Rectal smooth muscle tissue (tissue), 1 donor: ENCODE measurements at regions not wholly inside any gene's neighbourhood (a gene's known extent, or its start where the extent isn't known, plus 50 kb on each side); places are given as distances from the start of the nearest gene placed in this dataset.
"Not testable (repeated sequence)": the region's sequence is repeated elsewhere in the genome, so short reads cannot be mapped to it uniquely, and the experiment has no call there.

Source experiments
- H3K27ac ChIP-seq: one replicate; pipeline ENCODE4 v1.7.0; 2013; ENCODE audit warnings: low read depth, low read length, inconsistent platforms
- H3K27me3 ChIP-seq: one replicate; pipeline ENCODE4 v1.7.0; 2013; ENCODE audit warnings: low read length; ENCODE audit not compliant: control insufficient read depth, insufficient read depth
- H3K36me3 ChIP-seq: one replicate; pipeline ENCODE4 v1.7.0; 2013; ENCODE audit warnings: low read length; ENCODE audit not compliant: control insufficient read depth, insufficient read depth
- H3K4me1 ChIP-seq: one replicate; pipeline ENCODE4 v1.7.0; 2013; ENCODE audit warnings: low read length; ENCODE audit not compliant: control insufficient read depth, insufficient read depth
- H3K4me3 ChIP-seq: one replicate; pipeline ENCODE4 v1.7.0; 2013; ENCODE audit warnings: low read length
- H3K9ac ChIP-seq: one replicate; pipeline ENCODE4 v1.7.0; 2013; ENCODE audit warnings: low read length

DNA sequence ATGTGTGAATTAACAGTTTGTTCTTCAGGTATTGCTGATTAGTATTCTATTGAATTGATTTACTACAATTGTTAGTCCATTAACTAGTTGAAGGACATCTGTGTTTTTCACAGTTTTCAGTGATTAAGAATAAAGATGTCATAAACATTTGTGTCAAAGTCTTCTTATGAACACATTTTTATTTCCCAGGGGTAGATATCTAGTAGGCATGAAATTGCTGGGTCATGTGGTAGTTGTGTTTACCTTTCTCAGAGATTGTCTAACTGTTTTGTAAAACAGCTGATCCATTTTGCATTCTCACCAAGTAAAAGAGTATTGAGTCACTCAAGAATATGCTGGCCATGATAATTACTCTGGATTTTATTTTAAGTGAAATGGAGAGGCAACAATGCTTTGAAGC lies 1145.3 kb downstream of the FSCB start:
- Histone ChIP-seq H3K9ac (no peak overlapping the region), H3K27me3 (no peaks in the 10 kb centered on the region), H3K4me1 (no peaks in the 10 kb centered on the region), H3K27ac (no peak overlapping the region), H3K4me3 (no peak overlapping the region), H3K36me3 (no peaks in the 10 kb centered on the region)

DNA sequence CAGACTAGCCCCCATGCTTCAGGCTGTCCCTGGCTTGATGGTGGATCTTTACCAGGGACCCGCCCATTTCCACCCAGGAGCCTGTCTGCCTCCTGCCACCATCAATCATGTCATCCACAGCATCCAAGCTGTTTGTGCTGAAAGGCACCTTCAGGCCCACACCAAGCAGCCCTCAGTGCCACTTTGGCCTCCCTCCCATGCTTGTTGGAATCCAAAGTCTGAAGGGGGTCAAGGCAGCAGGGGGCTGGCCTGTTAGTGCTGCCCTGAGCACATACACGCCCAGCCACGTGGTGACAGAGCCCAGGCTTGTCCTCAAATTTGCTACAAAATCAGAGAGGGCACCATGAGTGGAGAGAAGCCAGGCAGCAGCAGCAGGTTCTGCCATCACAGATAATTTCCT lies 1146.8 kb downstream of the FSCB start:
- H3K9ac ChIP-seq, result no peak overlapping the region

DNA sequence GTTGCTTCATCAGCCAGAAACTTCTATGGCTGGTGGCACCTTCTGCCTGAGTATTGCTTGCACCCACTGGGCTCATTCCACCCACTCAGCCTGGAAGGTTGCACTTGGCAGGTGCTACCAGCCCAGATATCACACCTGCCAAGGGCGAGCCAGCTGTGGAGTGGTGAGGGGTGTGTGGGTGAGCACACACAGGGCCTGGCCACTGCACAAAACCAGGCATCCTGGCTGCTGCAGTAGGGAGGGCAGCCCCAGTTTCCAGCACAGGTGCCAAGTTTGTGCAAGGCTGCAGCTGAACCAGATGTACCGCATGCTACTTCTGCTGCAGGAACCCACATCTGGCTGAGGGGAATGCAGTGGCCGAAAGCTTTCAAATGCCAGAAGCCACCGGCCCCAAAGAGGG lies 1147.8 kb downstream of the FSCB start:
- H3K9ac ChIP-seq, result no peak overlapping the region
- no peaks in the 10 kb centered on the region for H3K36me3 ChIP-seq
- H3K4me1 ChIP-seq, result no peaks in the 10 kb centered on the region
- no peak overlapping the region for H3K27ac ChIP-seq
- no peaks in the 10 kb centered on the region for H3K27me3 ChIP-seq
- no peak overlapping the region for H3K4me3 ChIP-seq

More for the DNA sequence above, 1146.8 kb downstream of the FSCB start:
- Histone ChIP-seq H3K27ac (no peak overlapping the region), H3K4me1 (no peaks in the 10 kb centered on the region), H3K27me3 (no peaks in the 10 kb centered on the region), H3K36me3 (no peaks in the 10 kb centered on the region), H3K4me3 (no peak overlapping the region)

DNA sequence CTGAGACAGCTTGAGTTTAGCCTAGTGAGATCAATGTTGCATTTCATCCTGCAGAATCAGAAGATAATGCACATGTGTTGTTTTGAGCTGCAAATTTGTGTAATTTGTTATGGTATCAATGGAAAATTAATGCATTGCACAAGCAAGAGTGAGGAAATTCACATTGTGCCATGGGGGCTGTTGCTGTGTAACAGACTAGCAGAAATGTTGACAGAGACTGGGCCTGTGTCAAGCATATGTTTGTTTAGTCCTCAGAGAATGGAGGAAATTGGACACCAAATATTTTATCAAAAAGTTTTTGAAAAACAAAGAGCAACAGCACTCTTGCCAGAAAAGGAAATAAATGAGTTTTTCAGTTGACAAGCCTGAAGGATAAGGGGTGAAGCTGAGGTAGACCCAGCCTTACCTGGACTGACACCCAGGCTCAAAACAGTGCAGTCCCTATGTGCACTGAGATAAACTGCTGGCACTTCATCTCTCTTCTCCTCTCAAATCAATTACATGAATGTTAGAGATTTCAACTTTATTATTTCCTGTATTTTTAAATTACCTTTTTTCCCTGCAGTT lies 1150.0 kb downstream of the FSCB start:
- Histone ChIP-seq H3K4me1 (no peaks in the 10 kb centered on the region), H3K27ac (no peak overlapping the region)

DNA sequence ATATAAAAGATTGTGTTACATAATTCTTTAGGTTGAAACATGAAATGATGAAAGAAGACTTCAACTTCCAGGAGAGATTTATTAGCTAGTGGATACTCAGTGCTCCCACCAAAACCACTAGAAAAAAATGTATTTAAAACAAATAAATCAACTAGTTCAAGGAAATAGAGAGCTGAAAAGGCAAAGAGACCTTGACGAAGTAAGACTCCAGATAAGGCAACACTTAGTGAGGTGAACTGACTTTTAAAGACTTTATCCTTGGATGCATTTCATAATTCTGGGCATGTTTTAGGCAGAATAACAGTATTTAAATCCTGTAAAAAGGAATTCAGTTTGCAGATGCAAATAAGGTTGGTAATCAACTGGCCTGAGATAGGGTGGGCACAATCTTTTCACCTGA lies 1150.7 kb downstream of the FSCB start:
- Histone ChIP-seq H3K9ac (no peak overlapping the region), H3K4me1 (no peaks in the 10 kb centered on the region), H3K27ac (no peak overlapping the region), H3K27me3 (no peaks in the 10 kb centered on the region), H3K4me3 (no peak overlapping the region), H3K36me3 (no peaks in the 10 kb centered on the region)

More for the DNA sequence above, 1150.0 kb downstream of the FSCB start:
- Histone ChIP-seq H3K9ac (no peak overlapping the region), H3K4me3 (no peak overlapping the region), H3K36me3 (no peaks in the 10 kb centered on the region), H3K27me3 (no peaks in the 10 kb centered on the region)

DNA sequence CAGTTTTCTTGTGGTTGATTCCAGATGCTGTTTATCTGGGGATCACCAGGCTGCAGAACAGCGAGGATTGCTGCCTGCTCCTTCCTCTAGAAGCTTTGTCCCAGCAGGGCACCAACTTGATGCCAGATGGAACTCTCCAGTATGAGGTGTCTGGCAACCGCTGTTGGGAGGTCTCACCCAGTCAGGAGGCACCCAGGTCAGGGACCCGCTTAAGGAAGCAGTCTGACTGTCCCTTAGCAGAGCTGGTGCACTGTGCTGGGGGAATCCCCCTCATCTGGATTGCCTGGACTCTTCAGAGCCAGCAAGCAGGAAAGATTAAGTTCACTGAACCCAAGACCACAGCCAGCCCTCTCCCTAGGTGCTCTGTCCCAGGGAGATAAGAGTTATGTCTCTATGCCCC lies 1165.2 kb downstream of the FSCB start:
- Histone ChIP-seq H3K4me3 (no peak overlapping the region), H3K36me3 (no peaks in the 10 kb centered on the region), H3K4me1 (no peaks in the 10 kb centered on the region), H3K27me3 (no peaks in the 10 kb centered on the region), H3K9ac (no peak overlapping the region), H3K27ac (no peak overlapping the region)

DNA sequence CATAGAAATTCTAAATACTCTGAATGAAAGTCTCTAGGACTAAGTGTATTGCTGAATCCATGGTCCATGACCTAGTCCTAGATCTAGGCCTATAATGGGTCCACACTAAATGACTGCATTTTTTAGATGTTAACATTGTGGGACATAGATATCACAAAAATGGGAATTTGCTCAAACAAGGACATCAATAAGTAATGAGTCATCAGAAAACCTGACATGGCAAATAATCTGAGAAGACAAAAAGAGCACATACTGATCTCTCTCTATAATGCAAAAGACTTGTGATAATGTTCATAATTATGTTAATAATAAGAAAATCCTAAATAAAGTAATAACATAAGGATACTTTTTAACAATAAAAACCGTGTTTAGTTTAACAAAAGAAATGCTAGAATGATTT lies 1168.4 kb downstream of the FSCB start:
- Histone ChIP-seq H3K9ac (no peak overlapping the region), H3K27ac (no peak overlapping the region), H3K36me3 (no peaks in the 10 kb centered on the region), H3K4me3 (no peak overlapping the region), H3K27me3 (no peaks in the 10 kb centered on the region), H3K4me1 (no peaks in the 10 kb centered on the region)

DNA sequence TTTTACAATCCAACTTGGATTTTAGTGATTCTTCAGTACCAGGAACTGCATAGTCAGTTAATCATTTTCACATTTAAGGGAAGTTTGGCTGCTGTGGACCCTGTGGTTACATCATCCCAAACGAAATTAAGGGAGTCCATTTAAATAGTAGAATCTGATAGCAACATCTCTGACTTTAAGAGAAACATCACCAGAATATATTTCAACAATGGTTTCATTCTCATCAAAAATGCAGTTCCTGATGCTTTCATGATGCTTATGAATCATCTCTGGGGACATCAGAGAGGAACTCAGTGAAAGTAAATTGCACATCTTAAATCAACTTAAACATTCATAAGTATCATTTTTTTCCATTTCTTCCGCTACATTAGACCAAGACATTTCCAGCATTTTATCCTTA lies 1170.7 kb downstream of the FSCB start:
- H3K9ac ChIP-seq, result no peak overlapping the region
- H3K4me3 ChIP-seq, result no peak overlapping the region
- H3K36me3 ChIP-seq, result no peaks in the 10 kb centered on the region
- H3K27me3 ChIP-seq, result no peaks in the 10 kb centered on the region
- H3K4me1 ChIP-seq, result no peaks in the 10 kb centered on the region
- H3K27ac ChIP-seq, result no peak overlapping the region

DNA sequence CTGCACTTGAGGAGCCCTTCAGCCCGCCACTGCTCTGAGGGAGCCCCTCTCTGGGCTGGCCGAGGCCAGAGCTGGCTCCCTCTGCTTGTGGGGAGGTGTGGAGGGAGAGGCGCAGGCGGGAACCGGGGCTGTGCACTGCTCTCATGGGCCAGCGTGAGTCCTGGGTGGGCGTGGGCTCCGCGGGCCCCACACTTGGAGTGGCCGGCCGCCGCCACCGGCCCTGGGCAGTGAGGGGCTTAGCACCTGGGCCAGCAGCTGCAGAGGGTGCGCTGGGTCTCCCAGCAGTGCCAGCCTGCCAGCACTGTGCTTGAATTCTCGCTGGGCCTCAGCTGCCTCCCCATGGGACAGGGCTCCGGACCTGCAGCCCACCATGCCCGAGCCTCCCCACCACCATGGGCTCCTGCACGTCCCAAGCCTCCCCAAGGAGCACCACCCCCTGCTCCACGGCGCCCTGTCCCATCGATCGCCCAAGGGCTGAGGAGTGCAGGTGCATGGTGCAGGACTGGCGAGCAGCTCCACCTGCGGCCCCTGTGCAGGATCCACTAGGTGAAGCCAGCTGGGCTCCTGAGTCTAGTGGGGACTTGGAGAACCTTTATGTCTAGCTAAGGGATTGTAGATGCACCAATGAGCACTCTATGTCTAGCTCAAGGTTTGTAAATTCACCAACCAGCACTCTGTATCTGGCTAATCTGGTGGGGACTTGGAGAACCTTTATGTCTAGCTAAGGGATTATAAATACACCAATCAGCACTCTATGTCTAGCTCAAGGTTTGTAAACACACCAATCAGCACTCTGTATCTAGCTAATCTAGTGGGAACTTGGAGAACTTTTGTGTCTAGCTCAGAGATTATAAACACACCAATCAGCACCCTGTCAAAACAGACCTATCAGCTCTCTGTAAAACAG lies 1180.3 kb downstream of the FSCB start:
- H3K9ac ChIP-seq, H3K4me3 ChIP-seq, H3K36me3 ChIP-seq: not testable (repeated sequence)

DNA sequence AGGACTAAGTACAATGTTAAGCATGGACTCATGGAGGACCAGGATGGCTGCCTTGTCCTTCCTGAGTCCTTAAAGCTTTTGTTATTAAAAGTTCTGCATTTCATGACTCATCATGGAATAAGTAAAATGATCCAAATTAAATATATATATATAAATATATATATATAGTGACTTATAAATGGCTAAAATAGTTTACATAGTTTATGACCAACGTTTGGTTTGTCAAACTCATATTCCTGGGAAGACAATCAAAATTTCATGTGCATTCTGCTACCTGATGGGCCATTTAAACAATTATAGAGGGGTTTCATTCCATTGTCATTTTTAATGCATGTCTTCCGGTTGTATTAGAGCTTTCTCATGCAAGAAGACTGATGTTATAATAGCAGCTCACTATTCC lies 1190.7 kb downstream of the FSCB start:
- no peaks in the 10 kb centered on the region for H3K36me3 ChIP-seq
- H3K4me3 ChIP-seq, result no peak overlapping the region

More for the DNA sequence above, 1180.3 kb downstream of the FSCB start:
- not testable (repeated sequence) for H3K27ac ChIP-seq, H3K27me3 ChIP-seq, H3K4me1 ChIP-seq

DNA sequence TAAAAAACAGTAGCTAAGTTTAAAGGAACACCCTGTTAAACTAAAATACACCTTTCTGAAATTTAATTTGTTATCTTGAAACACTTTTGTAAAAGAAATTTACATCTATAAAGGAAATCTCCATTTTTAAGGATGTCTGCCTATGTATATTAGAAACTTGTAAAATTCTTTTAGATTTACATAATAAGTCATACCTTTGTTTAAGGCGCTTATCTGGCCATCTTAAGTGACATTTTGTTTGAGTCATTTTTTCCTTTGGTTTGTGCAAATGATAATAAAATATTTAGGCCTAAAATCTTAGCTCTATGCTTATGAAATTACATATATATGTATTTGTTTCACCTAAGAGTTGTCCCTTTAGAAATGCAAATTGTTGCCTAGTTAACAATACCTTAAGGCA lies 1193.4 kb downstream of the FSCB start:
- H3K9ac ChIP-seq, result no peak overlapping the region
- H3K4me3 ChIP-seq, result no peak overlapping the region
- H3K36me3 ChIP-seq, result no peaks in the 10 kb centered on the region
- H3K27ac ChIP-seq, result no peak overlapping the region
- H3K4me1 ChIP-seq, result no peaks in the 10 kb centered on the region
- H3K27me3 ChIP-seq, result no peaks in the 10 kb centered on the region

More for the DNA sequence above, 1190.7 kb downstream of the FSCB start:
- no peak overlapping the region for H3K9ac ChIP-seq
- no peak overlapping the region for H3K27ac ChIP-seq
- H3K27me3 ChIP-seq, result no peaks in the 10 kb centered on the region
- H3K4me1 ChIP-seq, result no peaks in the 10 kb centered on the region

DNA sequence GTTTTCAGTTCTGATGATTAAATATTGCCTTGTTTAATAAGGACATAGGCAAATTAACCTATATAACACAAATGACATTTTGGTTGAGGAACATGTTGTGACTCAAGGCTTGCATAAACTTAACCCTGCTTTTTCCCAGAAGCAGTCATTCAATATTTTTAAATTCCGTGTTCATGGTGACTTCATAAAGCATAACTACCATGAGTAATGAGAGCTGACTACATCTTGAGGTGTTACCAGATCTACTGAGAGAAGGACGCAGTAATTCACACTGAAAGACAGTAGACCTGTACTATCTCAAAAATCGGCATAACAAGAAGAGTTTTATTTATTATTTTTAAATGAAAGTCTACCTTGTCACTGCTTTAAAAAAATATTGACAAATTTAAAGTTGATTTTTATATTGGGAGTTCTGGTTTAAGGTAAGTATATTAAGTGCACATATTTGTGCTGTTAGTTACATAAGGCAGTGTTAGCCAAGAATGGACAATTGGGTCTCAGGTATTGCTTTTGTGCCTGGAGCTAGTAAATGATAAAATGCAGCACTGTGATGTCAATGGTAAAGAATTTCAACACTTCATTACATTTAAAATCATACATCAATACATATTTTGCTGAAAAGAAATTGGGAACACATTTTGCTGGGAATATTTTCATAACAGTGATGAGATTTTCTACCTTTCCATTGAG lies 1198.5 kb downstream of the FSCB start:
- Histone ChIP-seq H3K27ac (no peak overlapping the region), H3K36me3 (no peaks in the 10 kb centered on the region), H3K9ac (no peak overlapping the region), H3K4me1 (no peaks in the 10 kb centered on the region), H3K27me3 (no peaks in the 10 kb centered on the region), H3K4me3 (no peak overlapping the region)
